HG02885 (cell line): ENCODE measurements at regions not wholly inside any gene's neighbourhood (a gene's known extent, or its start where the extent isn't known, plus 50 kb on each side); places are given as distances from the start of the nearest gene placed in this dataset.
"Not testable (repeated sequence)": the region's sequence is repeated elsewhere in the genome, so short reads cannot be mapped to it uniquely, and the experiment has no call there.

Source experiments
- ATAC-seq: cut with Tn5 transposase; IDR thresholded peaks from one replicate; pipeline ENCODE4 v1.9.1; 2021; ENCODE audit warnings: mild to moderate bottlenecking; ENCODE audit not compliant: unreplicated experiment, poor library complexity

- ATAC-seq, result no peak
Measured at GRCh38 chr5:155794795-155795194, 532.2 kb upstream of the SGCD start.

DNA sequence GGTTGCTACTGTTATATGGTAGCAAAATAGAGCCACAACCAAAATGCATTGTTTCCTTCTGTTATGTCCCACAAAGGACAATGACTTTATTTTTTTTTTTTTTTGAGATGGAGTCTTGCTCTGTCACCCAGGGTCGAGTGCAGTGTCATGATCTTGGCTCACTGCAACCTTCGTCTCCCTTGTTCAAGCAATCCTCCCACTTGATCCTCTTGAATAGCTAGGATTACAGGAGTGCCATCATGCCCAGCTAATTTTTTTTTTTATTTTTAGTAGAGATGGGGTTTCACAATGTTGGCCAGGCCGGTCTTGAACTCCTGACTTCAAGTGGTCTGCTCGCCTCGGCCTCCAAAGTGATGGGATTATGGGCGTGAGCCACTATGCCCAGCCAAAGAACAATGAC is 527.7 kb upstream of the SGCD start:
- ATAC-seq, result no peak

GRCh38 chr5:155807884-155808576 is 518.9 kb upstream of the SGCD start:
- no peak for ATAC-seq

DNA sequence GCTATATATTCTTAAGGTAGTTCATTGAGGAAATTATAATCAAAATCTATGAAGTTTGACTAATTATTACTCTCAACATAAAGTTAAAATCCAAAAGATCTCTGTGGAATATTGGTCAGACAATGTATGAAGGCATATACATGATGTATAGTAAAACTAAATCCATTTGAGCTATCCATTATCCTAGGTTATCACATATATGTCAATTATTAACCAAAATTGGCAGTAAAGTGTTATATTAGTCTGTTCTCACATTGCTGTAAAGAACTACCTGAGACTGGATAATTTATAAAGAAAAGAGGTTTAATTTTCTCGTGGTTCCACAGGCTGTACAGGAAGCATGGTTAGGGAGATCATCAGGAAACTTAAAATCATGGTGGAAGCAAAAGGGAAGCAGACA is 511.7 kb upstream of the SGCD start:
- no peak for ATAC-seq

DNA sequence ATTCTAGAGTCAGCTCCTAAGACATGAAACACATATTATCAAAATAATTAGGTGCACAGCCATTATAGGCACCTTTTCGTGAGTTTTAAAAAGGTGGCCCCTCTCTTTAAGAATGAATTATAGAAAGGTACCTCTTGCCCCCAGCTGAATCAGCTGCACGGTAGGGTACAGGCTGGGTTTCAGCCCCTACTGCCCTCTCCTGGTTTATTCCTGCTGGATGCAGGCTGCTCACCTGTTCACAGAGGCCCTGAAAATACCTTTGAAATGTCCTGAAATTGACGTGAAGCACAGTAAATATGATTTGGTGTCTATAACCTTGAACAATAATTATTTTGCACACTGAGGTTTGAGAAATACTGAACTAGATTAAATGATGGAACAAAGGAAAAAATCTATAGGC is 504.8 kb upstream of the SGCD start:
- no peak for ATAC-seq

GRCh38 chr5:155826611-155827507 is 500.1 kb upstream of the SGCD start:
- no peak for ATAC-seq

DNA sequence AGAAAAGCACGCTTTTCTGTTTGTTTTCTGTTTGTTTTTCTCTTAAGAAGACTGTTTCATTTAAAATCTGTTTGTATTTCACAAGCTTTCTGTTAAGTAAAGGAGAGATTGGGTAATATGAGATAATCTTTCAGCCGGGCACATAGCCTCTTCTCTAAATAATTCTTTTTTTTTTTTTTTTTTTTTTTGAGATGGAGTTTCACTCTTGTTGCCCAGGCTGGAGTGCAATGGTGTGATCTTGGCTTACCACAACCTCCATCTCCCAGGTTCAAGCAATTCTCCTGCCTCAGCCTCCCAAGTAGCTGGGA is 499.5 kb upstream of the SGCD start:
- not testable (repeated sequence) for ATAC-seq

- ATAC-seq, result peak; percentile 97
Measured at GRCh38 chr5:155827949-155828348, 499.0 kb upstream of the SGCD start.

GRCh38 chr5:155831491-155831890 is 495.5 kb upstream of the SGCD start:
- no peak for ATAC-seq

GRCh38 chr5:155833287-155833686 is 493.7 kb upstream of the SGCD start:
- ATAC-seq, result no peak

- ATAC-seq, result no peak
Measured at GRCh38 chr5:155834271-155834975, 492.5 kb upstream of the SGCD start.

DNA sequence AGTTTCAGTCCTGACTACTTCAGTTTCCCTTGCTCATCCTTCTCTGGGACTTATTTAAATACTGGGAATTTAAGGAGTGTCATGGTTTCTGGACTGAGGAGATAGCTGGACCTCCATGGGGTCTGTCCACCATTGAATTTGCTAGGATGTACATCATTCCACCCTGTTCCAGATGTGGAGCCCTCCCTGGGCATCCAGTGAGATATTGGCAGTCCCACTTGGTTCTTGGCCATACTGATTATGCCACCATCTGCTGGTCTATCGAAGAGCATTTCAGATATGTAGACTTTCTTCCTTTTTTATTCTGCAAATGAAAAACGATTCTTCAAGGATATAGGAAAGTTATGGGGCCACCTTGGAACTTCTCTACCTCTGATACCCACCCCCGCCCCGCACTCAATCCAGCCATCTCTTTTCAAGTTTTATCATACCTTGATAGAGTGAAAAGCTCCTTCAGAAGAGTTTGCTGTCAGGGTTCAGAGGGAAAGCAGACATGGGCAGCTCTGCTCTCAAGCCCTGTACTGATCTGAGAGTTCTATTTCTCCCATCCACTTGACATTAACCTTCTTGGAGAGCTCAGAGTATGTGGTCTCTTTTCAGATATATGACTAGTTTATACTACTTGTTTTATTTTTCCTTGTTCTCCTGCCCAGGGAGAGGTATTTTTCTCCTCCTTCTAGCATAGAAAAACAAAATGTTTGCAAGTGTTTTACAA is 490.7 kb upstream of the SGCD start:
- no peak for ATAC-seq

DNA sequence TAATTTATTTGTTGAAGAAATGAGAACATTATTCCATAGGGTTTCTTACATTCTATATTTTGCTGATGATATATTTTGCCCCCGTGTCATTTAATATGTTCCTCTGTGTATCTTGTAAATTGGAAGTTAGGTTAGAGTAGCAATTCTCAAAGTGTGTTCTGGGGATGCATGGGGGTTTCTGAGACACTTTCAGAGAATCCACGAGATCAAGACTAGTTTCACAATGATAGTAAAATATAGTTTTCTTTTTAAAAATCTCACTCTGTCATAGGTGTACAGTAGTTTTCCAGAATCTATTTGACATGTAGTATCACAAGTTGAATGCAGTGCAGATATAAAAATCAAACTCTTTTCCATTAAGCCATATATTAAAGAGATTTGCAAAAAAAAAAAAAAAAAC is 488.6 kb upstream of the SGCD start:
- peak; percentile 66 for ATAC-seq

GRCh38 chr5:155839251-155840037 is 487.5 kb upstream of the SGCD start:
- no peak for ATAC-seq

- no peak for ATAC-seq
Measured at GRCh38 chr5:155844542-155844941, 482.4 kb upstream of the SGCD start.

DNA sequence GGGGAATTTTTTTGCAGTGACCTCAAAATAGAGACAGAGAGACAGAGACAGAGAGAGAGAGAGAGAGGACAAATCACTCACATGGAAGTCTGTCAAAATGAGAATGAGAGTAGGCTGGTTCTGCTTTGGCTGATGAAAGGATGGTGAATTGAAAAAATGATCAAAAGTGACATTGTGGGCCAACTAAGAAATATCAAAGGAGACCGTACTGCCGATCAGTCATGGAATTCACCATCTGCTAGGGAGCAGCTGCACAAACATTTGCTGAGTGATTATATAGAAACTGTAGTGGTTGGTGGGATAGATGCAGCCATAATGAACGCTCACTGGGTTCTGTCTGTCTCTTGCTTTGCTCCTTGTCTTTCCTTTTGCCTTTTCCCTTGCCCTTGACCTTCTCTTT is 476.6 kb upstream of the SGCD start:
- ATAC-seq, result no peak

GRCh38 chr5:155866971-155867370 is 460.0 kb upstream of the SGCD start:
- no peak for ATAC-seq

DNA sequence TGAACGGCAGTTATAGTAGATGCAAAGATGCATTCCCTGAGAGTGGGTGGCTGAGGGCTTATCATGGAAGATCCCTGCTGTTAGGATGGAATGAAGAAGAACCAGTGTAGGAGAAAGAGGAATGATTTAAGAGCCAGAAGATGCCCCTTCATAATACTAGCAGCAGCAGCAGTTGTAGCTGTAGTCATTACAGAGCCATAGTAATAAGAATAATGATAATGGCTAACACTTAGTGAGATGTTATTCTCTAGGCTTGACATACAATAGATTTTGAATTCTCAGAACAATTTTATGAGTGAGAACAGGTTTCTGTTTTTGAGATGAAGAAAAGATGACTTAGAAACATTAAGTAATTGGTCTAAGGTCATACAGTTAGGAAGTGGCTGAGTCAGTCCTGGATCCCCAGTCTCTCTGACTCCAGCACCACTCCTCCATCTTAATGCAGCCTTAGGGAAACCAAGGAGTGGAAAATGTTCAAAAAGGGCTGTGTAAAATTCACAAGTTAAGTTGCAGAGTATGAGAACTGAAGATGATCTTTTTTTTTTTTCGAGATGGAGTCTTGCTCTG is 459.4 kb upstream of the SGCD start:
- ATAC-seq, result no peak

GRCh38 chr5:155870636-155871035 is 456.3 kb upstream of the SGCD start:
- ATAC-seq, result no peak

- ATAC-seq, result no peak
Measured at GRCh38 chr5:155871623-155872022, 455.3 kb upstream of the SGCD start.
